ENCODE measurements at regions not wholly inside any gene's neighbourhood (a gene's known extent, or its start where the extent isn't known, plus 50 kb on each side); places are given as distances from the start of the nearest gene placed in this dataset.

- no peak for DNase-seq (ENCODE audit: low read depth, low spot score)
- TF ChIP-seq, protein P1, sequence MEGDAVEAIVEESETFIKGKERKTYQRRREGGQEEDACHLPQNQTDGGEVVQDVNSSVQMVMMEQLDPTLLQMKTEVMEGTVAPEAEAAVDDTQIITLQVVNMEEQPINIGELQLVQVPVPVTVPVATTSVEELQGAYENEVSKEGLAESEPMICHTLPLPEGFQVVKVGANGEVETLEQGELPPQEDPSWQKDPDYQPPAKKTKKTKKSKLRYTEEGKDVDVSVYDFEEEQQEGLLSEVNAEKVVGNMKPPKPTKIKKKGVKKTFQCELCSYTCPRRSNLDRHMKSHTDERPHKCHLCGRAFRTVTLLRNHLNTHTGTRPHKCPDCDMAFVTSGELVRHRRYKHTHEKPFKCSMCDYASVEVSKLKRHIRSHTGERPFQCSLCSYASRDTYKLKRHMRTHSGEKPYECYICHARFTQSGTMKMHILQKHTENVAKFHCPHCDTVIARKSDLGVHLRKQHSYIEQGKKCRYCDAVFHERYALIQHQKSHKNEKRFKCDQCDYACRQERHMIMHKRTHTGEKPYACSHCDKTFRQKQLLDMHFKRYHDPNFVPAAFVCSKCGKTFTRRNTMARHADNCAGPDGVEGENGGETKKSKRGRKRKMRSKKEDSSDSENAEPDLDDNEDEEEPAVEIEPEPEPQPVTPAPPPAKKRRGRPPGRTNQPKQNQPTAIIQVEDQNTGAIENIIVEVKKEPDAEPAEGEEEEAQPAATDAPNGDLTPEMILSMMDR (IDR thresholded peaks at IDR 0.05; ENCODE audit: low read depth, low read length), result no peak
- no peak overlapping the region for H3K4me3 ChIP-seq (ENCODE audit: low read depth, low read length)
- in situ Hi-C loops (cut with HindIII; ENCODE audit: low sequenced_read_pairs), result no loop called here
Measured at GRCh38 chr5:51047369-51047768, 335.9 kb upstream of the ISL1 start.

DNA sequence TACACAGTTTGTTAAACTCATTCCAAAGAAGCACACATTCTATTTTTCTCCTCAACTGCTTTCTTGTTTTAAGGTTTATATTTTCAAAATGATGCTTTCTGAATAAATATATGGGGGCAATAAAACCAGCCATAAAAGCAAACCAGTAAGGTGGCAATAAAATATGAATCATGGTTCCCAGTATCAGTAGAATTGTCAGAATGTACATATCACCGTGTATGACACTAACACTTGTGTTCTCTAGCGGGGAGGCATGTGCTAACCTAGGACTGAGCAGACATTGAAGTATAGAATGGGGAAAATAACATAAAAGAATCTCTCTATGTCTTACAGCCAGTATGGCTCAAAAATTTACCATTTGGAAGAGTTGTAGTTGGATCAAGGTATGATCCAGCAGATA, 329.9 kb upstream of the ISL1 start:
- DNase-seq (ENCODE audit: low read depth, low spot score), result no peak
- in situ Hi-C loops (cut with HindIII; ENCODE audit: low sequenced_read_pairs), result no loop called here
- TF ChIP-seq, protein P1 (IDR thresholded peaks at IDR 0.05; ENCODE audit: low read depth, low read length), result no peak
- no peak overlapping the region for H3K4me3 ChIP-seq (ENCODE audit: low read depth, low read length)

GRCh38 chr5:51060953-51061352, 322.3 kb upstream of the ISL1 start:
- DNase-seq (ENCODE audit: low read depth, low spot score), result no peak
- TF ChIP-seq, protein P1 (IDR thresholded peaks at IDR 0.05; ENCODE audit: low read depth, low read length), result no peak
- in situ Hi-C loops (cut with HindIII; ENCODE audit: low sequenced_read_pairs), result no loop called here
- no peak overlapping the region for H3K4me3 ChIP-seq (ENCODE audit: low read depth, low read length)

DNA sequence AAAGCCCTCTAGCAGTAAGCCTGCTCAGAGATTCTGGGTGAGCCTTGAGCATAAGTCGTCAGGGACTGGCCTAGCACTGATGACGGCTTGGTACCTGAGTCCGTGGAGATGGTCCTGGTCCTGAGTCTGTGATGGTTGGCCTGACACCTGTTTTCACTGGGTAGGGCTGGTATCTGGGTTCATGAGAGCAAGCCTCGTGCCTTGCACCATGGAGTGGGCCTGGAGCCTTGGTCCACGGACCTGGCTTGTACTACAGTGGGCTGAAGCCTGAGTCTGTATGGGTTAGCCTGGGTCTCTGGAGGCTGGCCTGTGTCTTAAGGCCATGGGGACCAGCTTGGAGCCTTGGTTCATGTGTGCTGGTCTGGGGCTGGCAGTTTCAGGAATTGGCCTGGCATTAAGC, 310.3 kb upstream of the ISL1 start:
- DNase-seq (ENCODE audit: low read depth, low spot score), result no peak
- in situ Hi-C loops (cut with HindIII; ENCODE audit: low sequenced_read_pairs), result no loop called here
- no peak overlapping the region for H3K4me3 ChIP-seq (ENCODE audit: low read depth, low read length)
- TF ChIP-seq, protein P1 (IDR thresholded peaks at IDR 0.05; ENCODE audit: low read depth, low read length), result no peak

GRCh38 chr5:51082741-51083140, 300.5 kb upstream of the ISL1 start:
- no peak overlapping the region for H3K4me3 ChIP-seq (ENCODE audit: low read depth, low read length)
- in situ Hi-C loops (cut with HindIII; ENCODE audit: low sequenced_read_pairs), result no loop called here
- no peak for DNase-seq (ENCODE audit: low read depth, low spot score)
- TF ChIP-seq, protein P1 (IDR thresholded peaks at IDR 0.05; ENCODE audit: low read depth, low read length), result no peak

GRCh38 chr5:51091816-51092215, 291.4 kb upstream of the ISL1 start:
- in situ Hi-C loops (cut with HindIII; ENCODE audit: low sequenced_read_pairs), result no loop called here

More at GRCh38 chr5:51091816-51092215, 291.4 kb upstream of the ISL1 start:
- no peak overlapping the region for H3K4me3 ChIP-seq (ENCODE audit: low read depth, low read length)
- TF ChIP-seq, protein P1 (IDR thresholded peaks at IDR 0.05; ENCODE audit: low read depth, low read length), result no peak
- DNase-seq (ENCODE audit: low read depth, low spot score), result no peak

Measured in astrocyte of the spinal cord (primary cell).